SK-N-SH treated with all-trans-retinoic acid at 6 μM for 48 hours (cell line): ENCODE measurements at regions not wholly inside any gene's neighbourhood (a gene's known extent, or its start where the extent isn't known, plus 50 kb on each side); places are given as distances from the start of the nearest gene placed in this dataset.

ENCODE experiments used
- ARNTL ChIP-seq: fragments of 450-650 bp; formaldehyde crosslinking; IDR thresholded peaks from 2 replicates; pipeline ENCODE4 v1.5.0; 2020; ENCODE audit warnings: low read depth, mild to moderate bottlenecking, moderate library complexity, borderline replicate concordance
- ISL1 ChIP-seq: fragments of 250-450 bp; sonication (Bioruptor Pico); IDR thresholded peaks from 2 replicates; pipeline ENCODE4 v2.1.2; 2022; ENCODE audit warnings: mild to moderate bottlenecking, moderate library complexity
- RARB ChIP-seq: fragments of 250-450 bp; sonication (Bioruptor Pico); IDR thresholded peaks from 2 replicates; pipeline ENCODE4 v1.8.0; 2021; ENCODE audit warnings: mild to moderate bottlenecking, moderate library complexity

GRCh38 chr4:27873596-27873995 lies 1013.0 kb downstream of the STIM2 start:
- TF ChIP-seq ARNTL (CRISPR knock-in tag) (no peak), RARB (CRISPR knock-in tag) (no peak), ISL1 (CRISPR knock-in tag) (no peak)
